GM19395 (cell line): ENCODE measurements at regions not wholly inside any gene's neighbourhood (a gene's known extent, or its start where the extent isn't known, plus 50 kb on each side); places are given as distances from the start of the nearest gene placed in this dataset.

Source experiments
- ATAC-seq: cut with Tn5 transposase; IDR thresholded peaks from one replicate; pipeline ENCODE4 v1.9.1; 2021; ENCODE audit warnings: mild to moderate bottlenecking, moderate library complexity; ENCODE audit not compliant: unreplicated experiment

GRCh38 chr17:79427621-79428539 is 183.0 kb downstream of the RBFOX3 start:
- no peak for ATAC-seq

GRCh38 chr17:79425686-79426085 is 185.2 kb downstream of the RBFOX3 start:
- no peak for ATAC-seq

- ATAC-seq: no peak
These were observed 186.2 kb downstream of the RBFOX3 start for GRCh38 chr17:79424471-79425185.

GRCh38 chr17:79423811-79424465 is 186.9 kb downstream of the RBFOX3 start:
- no peak for ATAC-seq

GRCh38 chr17:79422236-79422635 is 188.6 kb downstream of the RBFOX3 start:
- no peak for ATAC-seq

- no peak for ATAC-seq
These were observed 190.3 kb downstream of the RBFOX3 start for GRCh38 chr17:79420318-79421243.

- no peak for ATAC-seq
These were observed 193.3 kb downstream of the RBFOX3 start for GRCh38 chr17:79417476-79417988.

- ATAC-seq: no peak
These were observed 194.9 kb downstream of the RBFOX3 start for GRCh38 chr17:79415909-79416308.

GRCh38 chr17:79415365-79415764 is 195.5 kb downstream of the RBFOX3 start:
- ATAC-seq: no peak

GRCh38 chr17:79414793-79415211 is 196.0 kb downstream of the RBFOX3 start:
- no peak for ATAC-seq

GRCh38 chr17:79414063-79414792 is 196.6 kb downstream of the RBFOX3 start:
- ATAC-seq: no peak

- no peak for ATAC-seq
These were observed 197.2 kb downstream of the RBFOX3 start for GRCh38 chr17:79413611-79414010.

GRCh38 chr17:79412886-79413390 is 197.9 kb downstream of the RBFOX3 start:
- ATAC-seq: no peak

GRCh38 chr17:79412110-79412509 is 198.7 kb downstream of the RBFOX3 start:
- no peak for ATAC-seq

- no peak for ATAC-seq
These were observed 199.4 kb downstream of the RBFOX3 start for GRCh38 chr17:79411419-79411818.

- ATAC-seq: no peak
These were observed 200.2 kb downstream of the RBFOX3 start for GRCh38 chr17:79410681-79411080.

GRCh38 chr17:79408251-79408650 is 202.6 kb downstream of the RBFOX3 start:
- no peak for ATAC-seq

- no peak for ATAC-seq
These were observed 203.5 kb downstream of the RBFOX3 start for GRCh38 chr17:79407385-79407784.

- no peak for ATAC-seq
These were observed 204.5 kb downstream of the RBFOX3 start for GRCh38 chr17:79406316-79406715.
